ENCODE measurements at regions not wholly inside any gene's neighbourhood (a gene's known extent, or its start where the extent isn't known, plus 50 kb on each side); places are given as distances from the start of the nearest gene placed in this dataset.

- Mint-ChIP-seq H3K4me1 (peaks cover 37% of the 10 kb centered on the region), H3K9me3 (peaks cover 20% of the 10 kb centered on the region), H3K27me3 (ENCODE audit: insufficient read depth, low read depth) (peaks cover 12% of the 10 kb centered on the region), H3K27ac (no peak overlapping the region), H3K36me3 (no peaks in the 10 kb centered on the region), H3K4me3 (no peak overlapping the region)
- no peaks in the 10 kb centered on the region for H4K20me1 ChIP-seq (ENCODE audit: low read depth)
- no peak overlapping the region for H3K27ac ChIP-seq
- no peak overlapping the region for H2AFZ ChIP-seq (replicated peaks)
- no peaks in the 10 kb centered on the region for H3K4me1 ChIP-seq
- no peak overlapping the region for H3K4me3 ChIP-seq
- no peaks in the 10 kb centered on the region for H3K9me3 ChIP-seq (ENCODE audit: low read depth)
- H3K27me3 ChIP-seq = no peaks in the 10 kb centered on the region
- H3F3A ChIP-seq (ENCODE audit: low read depth) = no peaks in the 10 kb centered on the region
- H3K36me3 ChIP-seq = no peaks in the 10 kb centered on the region
- H3K4me2 ChIP-seq = no peak overlapping the region
- no peak for TF ChIP-seq EZH2phosphoT487 (IDR thresholded peaks at IDR 0.05)
- TF ChIP-seq CTCF (IDR thresholded peaks at IDR 0.05) = no peak
- TF ChIP-seq EZH2 (IDR thresholded peaks at IDR 0.05) = no peak
- H3K79me2 ChIP-seq (ENCODE audit: low read depth) = no peaks in the 10 kb centered on the region
- no peak overlapping the region for H3K9ac ChIP-seq
- no peak for DNase-seq (ENCODE audit: low spot score)
These were observed 196.2 kb upstream of the NLRP1 start for GRCh38 chr17:5780476-5780875.

- H3K9me3 Mint-ChIP-seq = peaks cover 20% of the 10 kb centered on the region
- DNase-seq (ENCODE audit: low spot score) = no peak
- peaks cover 46% of the 10 kb centered on the region for H3K4me1 Mint-ChIP-seq
- no peak overlapping the region for H3K27ac ChIP-seq
- H3K36me3 Mint-ChIP-seq = no peaks in the 10 kb centered on the region
- H3F3A ChIP-seq (ENCODE audit: low read depth) = no peaks in the 10 kb centered on the region
- H3K4me3 Mint-ChIP-seq = no peak overlapping the region
- H3K9ac ChIP-seq = no peak overlapping the region
- H3K79me2 ChIP-seq (ENCODE audit: low read depth) = no peaks in the 10 kb centered on the region
- no peaks in the 10 kb centered on the region for H3K36me3 ChIP-seq
- peaks cover 10% of the 10 kb centered on the region for H3K27me3 Mint-ChIP-seq (ENCODE audit: insufficient read depth, low read depth)
- no peaks in the 10 kb centered on the region for H3K9me3 ChIP-seq (ENCODE audit: low read depth)
- no peak overlapping the region for H3K4me2 ChIP-seq
- no peaks in the 10 kb centered on the region for H3K27me3 ChIP-seq
- TF ChIP-seq CTCF (IDR thresholded peaks at IDR 0.05) = no peak
- no peak for TF ChIP-seq EZH2 (IDR thresholded peaks at IDR 0.05)
- TF ChIP-seq EZH2phosphoT487 (IDR thresholded peaks at IDR 0.05) = no peak
- no peaks in the 10 kb centered on the region for H3K4me1 ChIP-seq
- H3K27ac Mint-ChIP-seq = no peak overlapping the region
- H3K4me3 ChIP-seq = no peak overlapping the region
- H4K20me1 ChIP-seq (ENCODE audit: low read depth) = no peaks in the 10 kb centered on the region
- no peak overlapping the region for H2AFZ ChIP-seq (replicated peaks)
These were observed 197.1 kb upstream of the NLRP1 start for GRCh38 chr17:5781236-5781927.

GRCh38 chr17:5783269-5783668 is 199.0 kb upstream of the NLRP1 start:
- no peaks in the 10 kb centered on the region for H4K20me1 ChIP-seq (ENCODE audit: low read depth)
- H3K4me2 ChIP-seq = no peak overlapping the region
- Mint-ChIP-seq H3K4me3 (no peak overlapping the region), H3K9me3 (peaks cover 20% of the 10 kb centered on the region), H3K27me3 (ENCODE audit: insufficient read depth, low read depth) (peaks cover 11% of the 10 kb centered on the region), H3K4me1 (peaks cover 43% of the 10 kb centered on the region), H3K27ac (no peak overlapping the region), H3K36me3 (no peaks in the 10 kb centered on the region)
- H3K9me3 ChIP-seq (ENCODE audit: low read depth) = no peaks in the 10 kb centered on the region
- no peaks in the 10 kb centered on the region for H3K4me1 ChIP-seq
- no peaks in the 10 kb centered on the region for H3F3A ChIP-seq (ENCODE audit: low read depth)
- TF ChIP-seq EZH2 (IDR thresholded peaks at IDR 0.05) = no peak
- TF ChIP-seq EZH2phosphoT487 (IDR thresholded peaks at IDR 0.05) = no peak
- no peak for TF ChIP-seq CTCF (IDR thresholded peaks at IDR 0.05)
- H2AFZ ChIP-seq (replicated peaks) = no peak overlapping the region
- H3K36me3 ChIP-seq = no peaks in the 10 kb centered on the region
- DNase-seq (ENCODE audit: low spot score) = no peak
- no peaks in the 10 kb centered on the region for H3K79me2 ChIP-seq (ENCODE audit: low read depth)
- no peaks in the 10 kb centered on the region for H3K27me3 ChIP-seq
- no peak overlapping the region for H3K4me3 ChIP-seq
- no peak overlapping the region for H3K27ac ChIP-seq
- no peak overlapping the region for H3K9ac ChIP-seq
